SK-N-SH (cell line): ENCODE measurements at regions not wholly inside any gene's neighbourhood (a gene's known extent, or its start where the extent isn't known, plus 50 kb on each side); places are given as distances from the start of the nearest gene placed in this dataset.

Experiments used
- CTCF ChIA-PET: fragments of 300-600, 350-600 bp; formaldehyde crosslinking; extraction: SDS; loops from one replicate; lab custom pipeline; 2021; lab: Yijun Ruan, JAX
- POLR2A ChIA-PET: fragments of 350-600 bp; sonication (Branson Sonifier 250); formaldehyde crosslinking; extraction: SDS; loops from one replicate; lab custom pipeline; 2020; ENCODE audit warnings: antibody characterized with exemption, inconsistent platforms; lab: Yijun Ruan, JAX
- DNase-seq: peaks from one replicate; pipeline ENCODE4 v3.0.0; 2012
- H2AFZ ChIP-seq: fragments of 200-600 bp; sonication (generic); 2 replicates; pipeline ENCODE4 v1.8.1; 2016; ENCODE audit warnings: antibody characterized with exemption, mild to moderate bottlenecking, low read depth
- H3F3A ChIP-seq: fragments of 200-600 bp; sonication (generic); replicated peaks from 2 replicates; pipeline ENCODE3; 2016; ENCODE audit warnings: antibody characterized with exemption, mild to moderate bottlenecking; ENCODE audit not compliant: insufficient read depth
- H3K27ac ChIP-seq, 2 experiments: fragments of 200-500 bp in 1 of 2; fragments of 200-600 bp in 1 of 2; sonication (Bioruptor generic) in 1 of 2; sonication (generic), shearing (Covaris generic) in 1 of 2; 2 replicates each; pipeline versions ENCODE4 v1.5.1 to v1.6.1; 2014 to 2016; ENCODE audit warnings: low read depth in 2 of 2, inconsistent platforms in 1 of 2, low read length in 1 of 2, mild to moderate bottlenecking in 1 of 2, mixed read lengths in 1 of 2
- H3K27me3 ChIP-seq: fragments of 200-600 bp; sonication (generic), shearing (Covaris generic); 2 replicates; pipeline ENCODE4 v1.6.1; 2016; ENCODE audit warnings: mixed run types; ENCODE audit not compliant: insufficient read depth
- H3K36me3 ChIP-seq, 2 experiments: fragments of 200-500 bp in 1 of 2; fragments of 200-600 bp in 1 of 2; sonication (Bioruptor generic) in 1 of 2; sonication (generic) in 1 of 2; replicated peaks in 1 of 2; 2 replicates each; pipeline versions ENCODE3 to v1.5.1; 2014 to 2016; ENCODE audit warnings: low read length in 1 of 2, mild to moderate bottlenecking in 1 of 2; ENCODE audit not compliant: insufficient read depth in 2 of 2, control insufficient read depth in 1 of 2
- H3K4me1 ChIP-seq, 2 experiments: fragments of 200-500 bp in 1 of 2; fragments of 200-600 bp in 1 of 2; sonication (Bioruptor generic) in 1 of 2; sonication (generic), shearing (Covaris generic) in 1 of 2; 2 replicates each; pipeline versions ENCODE4 v1.5.1 to v1.6.1; 2014 to 2016; ENCODE audit warnings: low read depth in 1 of 2, low read length in 1 of 2, mixed run types in 1 of 2; ENCODE audit not compliant: insufficient read depth in 2 of 2, control insufficient read depth in 1 of 2
- H3K4me2 ChIP-seq: fragments of 200-600 bp; sonication (generic), shearing (Covaris generic); 2 replicates; pipeline ENCODE4 v1.6.1; 2017; ENCODE audit warnings: mixed run types
- H3K4me3 ChIP-seq, 2 experiments: fragments of 200-500 bp in 1 of 2; fragments of 200-600 bp in 1 of 2; sonication (Bioruptor generic) in 1 of 2; sonication (generic), shearing (Covaris generic) in 1 of 2; 2 replicates each; pipeline versions ENCODE4 v1.5.1 to v1.8.1; 2014 to 2016; ENCODE audit warnings: low read depth in 2 of 2, inconsistent platforms in 1 of 2, low read length in 1 of 2, mild to moderate bottlenecking in 1 of 2, mixed read lengths in 1 of 2, moderate library complexity in 1 of 2
- H3K79me2 ChIP-seq: fragments of 200-600 bp; sonication (generic); 2 replicates; pipeline ENCODE4 v1.8.1; 2017; ENCODE audit warnings: mild to moderate bottlenecking; ENCODE audit not compliant: insufficient read depth
- H3K9ac ChIP-seq: fragments of 200-600 bp; sonication (generic); 2 replicates; pipeline ENCODE4 v1.6.1; 2017; ENCODE audit warnings: mixed run types
- H3K9me2 ChIP-seq: fragments of 200-600 bp; sonication (generic); 2 replicates; pipeline ENCODE4 v1.6.1; 2017; ENCODE audit warnings: mixed run types
- H3K9me3 ChIP-seq: fragments of 200-600 bp; sonication (generic); 2 replicates; pipeline ENCODE4 v1.6.1; 2017; ENCODE audit warnings: mixed run types, mild to moderate bottlenecking, moderate library complexity
- H4K20me1 ChIP-seq: fragments of 200-600 bp; sonication (generic); 2 replicates; pipeline ENCODE4 v1.6.1; 2017; ENCODE audit warnings: mild to moderate bottlenecking, mixed run types; ENCODE audit not compliant: insufficient read depth
- CHD2 ChIP-seq: fragments of 150-350 bp; IDR thresholded peaks from 2 replicates; pipeline ENCODE4 v1.6.1; 2018; ENCODE audit warnings: low read length; ENCODE audit not compliant: partially characterized antibody
- ELF1 ChIP-seq: IDR thresholded peaks from 2 replicates; pipeline ENCODE4 v1.4.0; 2012
- EP300 ChIP-seq, 2 experiments: IDR thresholded peaks; 2 replicates each; pipeline versions ENCODE4 v1.4.0 to v1.6.1; 2012; ENCODE audit warnings: borderline replicate concordance in 1 of 2, low read depth in 1 of 2, low read length in 1 of 2
- FOXM1 ChIP-seq: IDR thresholded peaks from 2 replicates; pipeline ENCODE4 v1.4.0; 2012; ENCODE audit warnings: low read depth, mild to moderate bottlenecking
- GATA2 ChIP-seq: sonication (generic); formaldehyde crosslinking; IDR thresholded peaks from 2 replicates; pipeline ENCODE4 v1.5.0; 2020; ENCODE audit warnings: mild to moderate bottlenecking, missing genetic modification reagents
- MXI1 ChIP-seq: IDR thresholded peaks from 2 replicates; pipeline ENCODE4 v1.6.1; 2012; ENCODE audit warnings: mild to moderate bottlenecking, low read depth, low read length, improper control_type of control experiment
- NRF1 ChIP-seq: IDR thresholded peaks from 2 replicates; pipeline ENCODE4 v1.6.1; 2012; ENCODE audit warnings: low read depth, mild to moderate bottlenecking, low read length
- POLR2AphosphoS5 ChIP-seq: IDR thresholded peaks from 2 replicates; pipeline ENCODE4 v1.6.1; 2012; ENCODE audit warnings: low read depth, low read length
- RFX5 ChIP-seq: IDR thresholded peaks from 2 replicates; pipeline ENCODE4 v1.6.1; 2012; ENCODE audit warnings: mild to moderate bottlenecking, improper control_type of control experiment, low read length
- SIN3A ChIP-seq: IDR thresholded peaks from 2 replicates; pipeline ENCODE4 v1.6.1; 2012; ENCODE audit warnings: low read depth, mild to moderate bottlenecking, low read length, moderate library complexity, borderline replicate concordance
- SMC3 ChIP-seq: IDR thresholded peaks from 2 replicates; pipeline ENCODE4 v1.6.1; 2012; ENCODE audit warnings: low read depth, low read length, improper control_type of control experiment
- TEAD4 ChIP-seq: IDR thresholded peaks from 2 replicates; pipeline ENCODE4 v1.4.0; 2012; ENCODE audit warnings: mild to moderate bottlenecking, borderline replicate concordance; ENCODE audit not compliant: insufficient read depth
- YY1 ChIP-seq: IDR thresholded peaks from 2 replicates; pipeline ENCODE4 v1.4.0; 2012; ENCODE audit warnings: low read depth, mild to moderate bottlenecking
- WGBS: methylation state at CpG from one replicate; pipeline ENCODE4 v1.1.6; 2017; ENCODE audit warnings: low lambda C conversion rate; 5-methylcytosine and 5-hydroxymethylcytosine counted together
- TF ChIP-seq, protein P1 (sequence below): IDR thresholded peaks from 2 replicates; pipeline ENCODE4 v1.4.0; 2012; ENCODE audit warnings: low read depth, borderline replicate concordance
- TF ChIP-seq, protein P2 (sequence below): IDR thresholded peaks from 2 replicates; pipeline ENCODE4 v1.4.0; 2012; ENCODE audit warnings: low read depth, borderline replicate concordance
- TF ChIP-seq, protein P3 (sequence below): fragments of 200-600 bp; sonication (generic); IDR thresholded peaks from 2 replicates; pipeline ENCODE4 v1.6.1; 2017; ENCODE audit warnings: antibody characterized with exemption, mild to moderate bottlenecking, moderate library complexity
- TF ChIP-seq, protein P4 (sequence below): IDR thresholded peaks from 2 replicates; pipeline ENCODE4 v1.6.1; 2012; ENCODE audit warnings: mild to moderate bottlenecking, low read depth, low read length, moderate library complexity
- TF ChIP-seq, protein P5 (sequence below): fragments of 150-350 bp; IDR thresholded peaks from 2 replicates; pipeline ENCODE4 v1.6.1; 2016; ENCODE audit warnings: mild to moderate bottlenecking, low read depth, low read length
- TF ChIP-seq, protein P6 (sequence below): IDR thresholded peaks from 2 replicates; pipeline ENCODE4 v1.4.0; 2012; ENCODE audit warnings: low read depth

DNA sequence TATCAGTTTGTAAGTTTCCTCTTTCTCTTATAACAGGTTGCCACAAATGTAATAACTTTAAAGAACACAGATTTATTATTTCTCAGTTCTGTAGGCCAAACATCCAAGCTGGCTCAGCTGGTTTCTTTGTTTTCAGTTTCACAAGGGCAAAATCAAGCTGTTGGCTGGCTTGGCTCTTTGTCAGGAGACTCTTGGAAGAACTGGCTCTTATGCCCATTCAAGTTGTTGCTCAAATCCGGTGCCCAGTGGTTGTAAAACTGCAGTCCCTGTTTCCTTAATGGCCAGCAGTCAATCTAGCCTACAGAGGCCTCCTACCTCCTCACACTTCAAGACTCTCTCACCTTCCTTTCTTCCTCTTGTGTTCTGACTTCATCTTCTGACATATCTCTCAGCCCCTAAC is 1171.0 kb downstream of the MRPL39 start:
- ChIA-PET CTCF (no interaction called here), POLR2A (no interaction called here)
- WGBS: 19% methylated on average over 1 of the region's 1 CpG

More for the DNA sequence above, 1171.0 kb downstream of the MRPL39 start:
- no peak overlapping the region for H2AFZ ChIP-seq
- no peaks in the 10 kb centered on the region for H3K27me3 ChIP-seq
- no peaks in the 10 kb centered on the region for H3K36me3 ChIP-seq
- no peak overlapping the region for H3K4me2 ChIP-seq
- H3F3A ChIP-seq: no peaks in the 10 kb centered on the region
- no peak overlapping the region for H3K9ac ChIP-seq
- no peaks in the 10 kb centered on the region for H3K9me3 ChIP-seq
- no peak for DNase-seq
- no peaks in the 10 kb centered on the region for H4K20me1 ChIP-seq
- H3K9me2 ChIP-seq: no peaks in the 10 kb centered on the region
- no peak overlapping the region for H3K27ac ChIP-seq
- H3K4me3 ChIP-seq: no peak overlapping the region
- no peak for TF ChIP-seq TEAD4
- TF ChIP-seq POLR2AphosphoS5: no peak
- TF ChIP-seq MXI1: no peak
- TF ChIP-seq, protein P1, sequence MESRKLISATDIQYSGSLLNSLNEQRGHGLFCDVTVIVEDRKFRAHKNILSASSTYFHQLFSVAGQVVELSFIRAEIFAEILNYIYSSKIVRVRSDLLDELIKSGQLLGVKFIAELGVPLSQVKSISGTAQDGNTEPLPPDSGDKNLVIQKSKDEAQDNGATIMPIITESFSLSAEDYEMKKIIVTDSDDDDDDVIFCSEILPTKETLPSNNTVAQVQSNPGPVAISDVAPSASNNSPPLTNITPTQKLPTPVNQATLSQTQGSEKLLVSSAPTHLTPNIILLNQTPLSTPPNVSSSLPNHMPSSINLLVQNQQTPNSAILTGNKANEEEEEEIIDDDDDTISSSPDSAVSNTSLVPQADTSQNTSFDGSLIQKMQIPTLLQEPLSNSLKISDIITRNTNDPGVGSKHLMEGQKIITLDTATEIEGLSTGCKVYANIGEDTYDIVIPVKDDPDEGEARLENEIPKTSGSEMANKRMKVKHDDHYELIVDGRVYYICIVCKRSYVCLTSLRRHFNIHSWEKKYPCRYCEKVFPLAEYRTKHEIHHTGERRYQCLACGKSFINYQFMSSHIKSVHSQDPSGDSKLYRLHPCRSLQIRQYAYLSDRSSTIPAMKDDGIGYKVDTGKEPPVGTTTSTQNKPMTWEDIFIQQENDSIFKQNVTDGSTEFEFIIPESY: no peak
- no peak for TF ChIP-seq CHD2
- no peak for TF ChIP-seq NRF1
- TF ChIP-seq, protein P2, sequence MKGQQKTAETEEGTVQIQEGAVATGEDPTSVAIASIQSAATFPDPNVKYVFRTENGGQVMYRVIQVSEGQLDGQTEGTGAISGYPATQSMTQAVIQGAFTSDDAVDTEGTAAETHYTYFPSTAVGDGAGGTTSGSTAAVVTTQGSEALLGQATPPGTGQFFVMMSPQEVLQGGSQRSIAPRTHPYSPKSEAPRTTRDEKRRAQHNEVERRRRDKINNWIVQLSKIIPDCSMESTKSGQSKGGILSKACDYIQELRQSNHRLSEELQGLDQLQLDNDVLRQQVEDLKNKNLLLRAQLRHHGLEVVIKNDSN: no peak
- TF ChIP-seq, protein P3, sequence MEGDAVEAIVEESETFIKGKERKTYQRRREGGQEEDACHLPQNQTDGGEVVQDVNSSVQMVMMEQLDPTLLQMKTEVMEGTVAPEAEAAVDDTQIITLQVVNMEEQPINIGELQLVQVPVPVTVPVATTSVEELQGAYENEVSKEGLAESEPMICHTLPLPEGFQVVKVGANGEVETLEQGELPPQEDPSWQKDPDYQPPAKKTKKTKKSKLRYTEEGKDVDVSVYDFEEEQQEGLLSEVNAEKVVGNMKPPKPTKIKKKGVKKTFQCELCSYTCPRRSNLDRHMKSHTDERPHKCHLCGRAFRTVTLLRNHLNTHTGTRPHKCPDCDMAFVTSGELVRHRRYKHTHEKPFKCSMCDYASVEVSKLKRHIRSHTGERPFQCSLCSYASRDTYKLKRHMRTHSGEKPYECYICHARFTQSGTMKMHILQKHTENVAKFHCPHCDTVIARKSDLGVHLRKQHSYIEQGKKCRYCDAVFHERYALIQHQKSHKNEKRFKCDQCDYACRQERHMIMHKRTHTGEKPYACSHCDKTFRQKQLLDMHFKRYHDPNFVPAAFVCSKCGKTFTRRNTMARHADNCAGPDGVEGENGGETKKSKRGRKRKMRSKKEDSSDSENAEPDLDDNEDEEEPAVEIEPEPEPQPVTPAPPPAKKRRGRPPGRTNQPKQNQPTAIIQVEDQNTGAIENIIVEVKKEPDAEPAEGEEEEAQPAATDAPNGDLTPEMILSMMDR: no peak
- TF ChIP-seq, protein P4, sequence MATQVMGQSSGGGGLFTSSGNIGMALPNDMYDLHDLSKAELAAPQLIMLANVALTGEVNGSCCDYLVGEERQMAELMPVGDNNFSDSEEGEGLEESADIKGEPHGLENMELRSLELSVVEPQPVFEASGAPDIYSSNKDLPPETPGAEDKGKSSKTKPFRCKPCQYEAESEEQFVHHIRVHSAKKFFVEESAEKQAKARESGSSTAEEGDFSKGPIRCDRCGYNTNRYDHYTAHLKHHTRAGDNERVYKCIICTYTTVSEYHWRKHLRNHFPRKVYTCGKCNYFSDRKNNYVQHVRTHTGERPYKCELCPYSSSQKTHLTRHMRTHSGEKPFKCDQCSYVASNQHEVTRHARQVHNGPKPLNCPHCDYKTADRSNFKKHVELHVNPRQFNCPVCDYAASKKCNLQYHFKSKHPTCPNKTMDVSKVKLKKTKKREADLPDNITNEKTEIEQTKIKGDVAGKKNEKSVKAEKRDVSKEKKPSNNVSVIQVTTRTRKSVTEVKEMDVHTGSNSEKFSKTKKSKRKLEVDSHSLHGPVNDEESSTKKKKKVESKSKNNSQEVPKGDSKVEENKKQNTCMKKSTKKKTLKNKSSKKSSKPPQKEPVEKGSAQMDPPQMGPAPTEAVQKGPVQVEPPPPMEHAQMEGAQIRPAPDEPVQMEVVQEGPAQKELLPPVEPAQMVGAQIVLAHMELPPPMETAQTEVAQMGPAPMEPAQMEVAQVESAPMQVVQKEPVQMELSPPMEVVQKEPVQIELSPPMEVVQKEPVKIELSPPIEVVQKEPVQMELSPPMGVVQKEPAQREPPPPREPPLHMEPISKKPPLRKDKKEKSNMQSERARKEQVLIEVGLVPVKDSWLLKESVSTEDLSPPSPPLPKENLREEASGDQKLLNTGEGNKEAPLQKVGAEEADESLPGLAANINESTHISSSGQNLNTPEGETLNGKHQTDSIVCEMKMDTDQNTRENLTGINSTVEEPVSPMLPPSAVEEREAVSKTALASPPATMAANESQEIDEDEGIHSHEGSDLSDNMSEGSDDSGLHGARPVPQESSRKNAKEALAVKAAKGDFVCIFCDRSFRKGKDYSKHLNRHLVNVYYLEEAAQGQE: no peak
- no peak for TF ChIP-seq YY1
- no peak for TF ChIP-seq SMC3
- TF ChIP-seq SIN3A: no peak
- TF ChIP-seq RFX5: no peak
- TF ChIP-seq, protein P5, sequence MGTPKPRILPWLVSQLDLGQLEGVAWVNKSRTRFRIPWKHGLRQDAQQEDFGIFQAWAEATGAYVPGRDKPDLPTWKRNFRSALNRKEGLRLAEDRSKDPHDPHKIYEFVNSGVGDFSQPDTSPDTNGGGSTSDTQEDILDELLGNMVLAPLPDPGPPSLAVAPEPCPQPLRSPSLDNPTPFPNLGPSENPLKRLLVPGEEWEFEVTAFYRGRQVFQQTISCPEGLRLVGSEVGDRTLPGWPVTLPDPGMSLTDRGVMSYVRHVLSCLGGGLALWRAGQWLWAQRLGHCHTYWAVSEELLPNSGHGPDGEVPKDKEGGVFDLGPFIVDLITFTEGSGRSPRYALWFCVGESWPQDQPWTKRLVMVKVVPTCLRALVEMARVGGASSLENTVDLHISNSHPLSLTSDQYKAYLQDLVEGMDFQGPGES: no peak
- no peak for TF ChIP-seq ELF1
- TF ChIP-seq FOXM1: no peak
- no peak for TF ChIP-seq GATA2 (CRISPR knock-in tag)
- TF ChIP-seq, protein P6, sequence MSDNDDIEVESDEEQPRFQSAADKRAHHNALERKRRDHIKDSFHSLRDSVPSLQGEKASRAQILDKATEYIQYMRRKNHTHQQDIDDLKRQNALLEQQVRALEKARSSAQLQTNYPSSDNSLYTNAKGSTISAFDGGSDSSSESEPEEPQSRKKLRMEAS: no peak
- no peak for TF ChIP-seq EP300 (IDR thresholded peaks at IDR 0.05; ENCODE audit: borderline replicate concordance in 1 of 2, low read depth in 1 of 2, low read length in 1 of 2)
- H3K4me1 ChIP-seq: no peaks in the 10 kb centered on the region
- H3K79me2 ChIP-seq: no peaks in the 10 kb centered on the region
